ENCODE measurements at regions not wholly inside any gene's neighbourhood (a gene's known extent, or its start where the extent isn't known, plus 50 kb on each side); places are given as distances from the start of the nearest gene placed in this dataset.

DNA sequence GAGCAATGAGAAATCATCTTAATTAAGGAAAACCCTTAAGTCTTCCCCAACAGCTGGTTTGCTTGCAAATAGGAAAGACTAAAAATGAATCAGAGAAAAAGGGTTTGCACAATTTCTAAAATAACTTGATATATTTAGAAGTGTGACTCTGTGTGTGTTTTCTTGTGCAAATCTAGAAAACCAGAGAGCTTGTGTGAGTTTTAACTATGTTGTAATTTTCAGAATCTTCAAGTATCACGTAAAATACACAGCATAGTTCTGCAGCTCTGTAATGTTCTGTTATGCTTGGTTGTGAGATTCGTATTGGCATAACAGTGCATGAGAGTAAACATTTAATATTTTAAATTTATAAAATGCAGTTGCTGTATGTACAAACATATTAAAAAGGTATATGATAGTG lies 74.7 kb upstream of the GAP43 start:
- Mint-ChIP-seq H3K4me1 (ENCODE audit: low read depth) (peaks cover 21% of the 10 kb centered on the region), H3K27me3 (ENCODE audit: low read depth) (no peaks in the 10 kb centered on the region), H3K9me3 (ENCODE audit: low read depth) (peaks cover 2% of the 10 kb centered on the region), H3K27ac (ENCODE audit: unreplicated experiment) (no peak overlapping the region), H3K4me3 (ENCODE audit: unreplicated experiment) (no peak overlapping the region), H3K36me3 (ENCODE audit: low read depth) (peaks cover 1% of the 10 kb centered on the region)
- TF ChIP-seq, protein P1, sequence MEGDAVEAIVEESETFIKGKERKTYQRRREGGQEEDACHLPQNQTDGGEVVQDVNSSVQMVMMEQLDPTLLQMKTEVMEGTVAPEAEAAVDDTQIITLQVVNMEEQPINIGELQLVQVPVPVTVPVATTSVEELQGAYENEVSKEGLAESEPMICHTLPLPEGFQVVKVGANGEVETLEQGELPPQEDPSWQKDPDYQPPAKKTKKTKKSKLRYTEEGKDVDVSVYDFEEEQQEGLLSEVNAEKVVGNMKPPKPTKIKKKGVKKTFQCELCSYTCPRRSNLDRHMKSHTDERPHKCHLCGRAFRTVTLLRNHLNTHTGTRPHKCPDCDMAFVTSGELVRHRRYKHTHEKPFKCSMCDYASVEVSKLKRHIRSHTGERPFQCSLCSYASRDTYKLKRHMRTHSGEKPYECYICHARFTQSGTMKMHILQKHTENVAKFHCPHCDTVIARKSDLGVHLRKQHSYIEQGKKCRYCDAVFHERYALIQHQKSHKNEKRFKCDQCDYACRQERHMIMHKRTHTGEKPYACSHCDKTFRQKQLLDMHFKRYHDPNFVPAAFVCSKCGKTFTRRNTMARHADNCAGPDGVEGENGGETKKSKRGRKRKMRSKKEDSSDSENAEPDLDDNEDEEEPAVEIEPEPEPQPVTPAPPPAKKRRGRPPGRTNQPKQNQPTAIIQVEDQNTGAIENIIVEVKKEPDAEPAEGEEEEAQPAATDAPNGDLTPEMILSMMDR (IDR thresholded peaks at IDR 0.05): no peak
- DNase-seq (ENCODE audit: low spot score): no peak

DNA sequence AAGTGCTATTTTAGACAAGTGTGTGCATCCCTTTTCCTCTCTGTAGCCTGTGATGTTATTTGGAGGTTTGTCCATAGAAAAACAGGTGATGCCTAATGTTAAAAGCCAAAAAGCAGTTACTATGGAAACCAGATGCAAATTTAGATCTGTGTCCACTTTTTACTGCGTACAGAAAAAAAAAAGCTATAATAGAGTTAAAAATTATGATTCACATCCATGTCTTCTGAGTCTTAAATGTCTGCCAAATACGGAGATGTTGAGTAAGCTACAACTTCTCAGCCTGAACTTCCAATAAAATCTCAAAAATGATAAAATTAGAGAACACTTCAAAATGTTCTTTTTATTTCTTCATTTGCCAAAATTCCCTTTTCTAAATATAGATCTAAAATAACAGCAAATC lies 74.2 kb upstream of the GAP43 start:
- Mint-ChIP-seq H3K27ac (ENCODE audit: unreplicated experiment) (no peak overlapping the region), H3K36me3 (ENCODE audit: low read depth) (peaks cover 1% of the 10 kb centered on the region), H3K4me3 (ENCODE audit: unreplicated experiment) (no peak overlapping the region), H3K9me3 (ENCODE audit: low read depth) (peaks cover 2% of the 10 kb centered on the region), H3K27me3 (ENCODE audit: low read depth) (no peaks in the 10 kb centered on the region), H3K4me1 (ENCODE audit: low read depth) (peaks cover 21% of the 10 kb centered on the region)
- TF ChIP-seq, protein P1 (IDR thresholded peaks at IDR 0.05): no peak
- no peak for DNase-seq (ENCODE audit: low spot score)

DNA sequence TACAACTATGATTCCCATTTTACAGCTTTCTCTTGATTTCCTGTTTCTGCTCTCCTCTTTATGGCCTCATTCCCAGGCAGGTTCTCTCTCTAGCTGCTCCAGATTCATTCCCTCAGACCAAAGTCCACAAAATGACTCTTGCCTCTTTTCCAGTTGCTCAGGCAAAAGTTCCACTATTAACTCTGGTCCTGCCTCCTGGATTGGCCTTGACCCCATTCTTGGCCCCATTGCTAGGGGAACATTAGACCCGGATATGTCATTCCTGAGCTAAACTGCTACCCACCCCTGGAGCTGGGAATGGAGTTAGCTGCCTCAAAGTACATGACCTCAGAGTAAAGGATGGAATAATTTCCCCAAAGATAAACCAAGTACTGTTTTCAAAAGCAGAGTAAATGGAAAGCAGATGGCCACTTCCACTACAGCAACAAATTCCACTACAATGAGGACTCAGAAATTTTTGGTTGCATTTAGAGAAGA lies 73.0 kb upstream of the GAP43 start:
- Mint-ChIP-seq H3K27me3 (ENCODE audit: low read depth) (no peaks in the 10 kb centered on the region), H3K27ac (ENCODE audit: unreplicated experiment) (no peak overlapping the region), H3K36me3 (ENCODE audit: low read depth) (no peaks in the 10 kb centered on the region), H3K4me3 (ENCODE audit: unreplicated experiment) (no peak overlapping the region), H3K9me3 (ENCODE audit: low read depth) (peaks cover 2% of the 10 kb centered on the region), H3K4me1 (ENCODE audit: low read depth) (peaks cover 21% of the 10 kb centered on the region)
- TF ChIP-seq, protein P1 (IDR thresholded peaks at IDR 0.05): no peak
- DNase-seq (ENCODE audit: low spot score): no peak

DNA sequence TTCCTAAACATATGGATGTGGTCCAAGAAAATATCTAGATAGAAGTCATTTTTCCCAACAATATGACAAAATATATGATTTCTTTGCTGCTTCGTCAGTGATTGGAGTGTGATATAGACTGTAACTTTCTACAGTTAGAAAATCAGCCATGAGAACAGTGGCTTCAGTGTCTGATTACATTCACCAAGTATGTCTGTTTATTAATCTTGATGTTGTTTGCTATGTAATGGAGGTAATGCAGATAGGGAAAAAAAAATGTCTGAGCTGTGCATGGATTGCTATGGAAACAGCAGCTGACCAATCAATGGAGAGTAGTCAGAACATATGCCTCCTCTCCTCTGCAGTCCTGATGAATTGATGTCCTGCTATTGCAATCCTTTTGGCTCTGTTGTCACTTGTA lies 72.3 kb upstream of the GAP43 start:
- Mint-ChIP-seq H3K36me3 (ENCODE audit: low read depth) (no peaks in the 10 kb centered on the region), H3K4me3 (ENCODE audit: unreplicated experiment) (no peak overlapping the region), H3K4me1 (ENCODE audit: low read depth) (peaks cover 21% of the 10 kb centered on the region), H3K9me3 (ENCODE audit: low read depth) (peaks cover 2% of the 10 kb centered on the region), H3K27me3 (ENCODE audit: low read depth) (no peaks in the 10 kb centered on the region), H3K27ac (ENCODE audit: unreplicated experiment) (no peak overlapping the region)
- DNase-seq (ENCODE audit: low spot score): no peak
- TF ChIP-seq, protein P1 (IDR thresholded peaks at IDR 0.05): no peak

DNA sequence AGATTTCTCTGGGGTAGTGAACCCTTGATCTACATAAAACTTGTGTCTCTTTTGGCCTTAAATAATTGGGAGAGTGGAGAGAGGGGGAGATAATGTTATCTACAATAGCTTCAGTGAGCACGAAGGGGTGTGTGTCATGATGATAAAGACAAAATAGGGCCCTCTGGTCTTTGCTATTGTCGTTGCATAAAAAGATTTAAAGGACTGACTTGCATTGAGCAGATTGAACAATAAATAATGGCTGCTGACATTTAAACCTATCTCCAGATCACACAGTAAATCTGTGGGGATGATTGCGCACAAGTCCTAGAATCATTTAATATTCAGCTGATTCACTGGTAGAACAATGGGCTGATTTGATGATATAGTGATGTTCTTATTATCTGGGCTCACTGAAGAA lies 71.3 kb upstream of the GAP43 start:
- Mint-ChIP-seq H3K27ac (ENCODE audit: unreplicated experiment) (no peak overlapping the region), H3K4me3 (ENCODE audit: unreplicated experiment) (no peak overlapping the region), H3K4me1 (ENCODE audit: low read depth) (peaks cover 21% of the 10 kb centered on the region), H3K36me3 (ENCODE audit: low read depth) (no peaks in the 10 kb centered on the region), H3K9me3 (ENCODE audit: low read depth) (peaks cover 2% of the 10 kb centered on the region), H3K27me3 (ENCODE audit: low read depth) (no peaks in the 10 kb centered on the region)
- TF ChIP-seq, protein P1 (IDR thresholded peaks at IDR 0.05): no peak
- no peak for DNase-seq (ENCODE audit: low spot score)
